ENCODE measurements at regions not wholly inside any gene's neighbourhood (a gene's known extent, or its start where the extent isn't known, plus 50 kb on each side); places are given as distances from the start of the nearest gene placed in this dataset.

DNA sequence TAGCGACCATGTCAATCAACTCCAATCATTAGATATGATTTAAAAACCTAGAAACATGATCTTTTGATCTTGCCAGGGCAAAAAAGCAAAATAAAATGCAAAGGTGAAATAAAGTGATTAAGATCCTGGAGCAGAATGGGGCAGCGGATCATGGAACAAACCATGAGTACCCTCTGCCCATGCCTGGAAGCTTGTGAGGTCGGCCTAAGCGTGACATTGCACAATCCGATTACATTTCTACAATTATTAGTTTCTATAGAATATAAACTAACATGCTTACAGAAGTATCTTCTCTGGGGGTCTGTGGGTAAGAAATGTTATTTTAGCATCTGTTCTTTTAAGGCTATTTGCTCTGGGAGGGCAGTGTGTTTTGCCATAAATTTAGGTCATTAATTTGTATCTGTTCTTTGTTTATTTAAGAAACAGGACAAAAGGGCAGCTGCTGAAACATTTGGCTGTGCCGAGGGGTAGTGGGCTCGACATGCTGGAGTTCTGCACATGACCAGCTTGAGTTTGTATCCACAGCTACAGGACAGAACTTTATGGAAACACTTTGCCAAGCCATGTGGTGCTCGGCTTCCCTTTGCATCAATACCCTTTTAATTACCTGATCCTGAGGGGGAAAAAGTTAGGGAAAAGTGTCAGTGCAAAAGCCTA lies 55.9 kb downstream of the ZBTB18 start:
- H3K4me3 Mint-ChIP-seq = no peak overlapping the region
- no peaks in the 10 kb centered on the region for H3K36me3 Mint-ChIP-seq (ENCODE audit: low read depth)
- H3K27me3 Mint-ChIP-seq = peaks cover 3% of the 10 kb centered on the region
- ATAC-seq (no peak), DNase-seq (no peak)
- intact Hi-C loops (cut with micrococcal nuclease) = no loop called here
- H3K27ac Mint-ChIP-seq = no peak overlapping the region
- no peaks in the 10 kb centered on the region for H3K9me3 Mint-ChIP-seq
- H3K4me1 Mint-ChIP-seq (ENCODE audit: low read depth) = no peaks in the 10 kb centered on the region
- TF ChIP-seq, protein P1, sequence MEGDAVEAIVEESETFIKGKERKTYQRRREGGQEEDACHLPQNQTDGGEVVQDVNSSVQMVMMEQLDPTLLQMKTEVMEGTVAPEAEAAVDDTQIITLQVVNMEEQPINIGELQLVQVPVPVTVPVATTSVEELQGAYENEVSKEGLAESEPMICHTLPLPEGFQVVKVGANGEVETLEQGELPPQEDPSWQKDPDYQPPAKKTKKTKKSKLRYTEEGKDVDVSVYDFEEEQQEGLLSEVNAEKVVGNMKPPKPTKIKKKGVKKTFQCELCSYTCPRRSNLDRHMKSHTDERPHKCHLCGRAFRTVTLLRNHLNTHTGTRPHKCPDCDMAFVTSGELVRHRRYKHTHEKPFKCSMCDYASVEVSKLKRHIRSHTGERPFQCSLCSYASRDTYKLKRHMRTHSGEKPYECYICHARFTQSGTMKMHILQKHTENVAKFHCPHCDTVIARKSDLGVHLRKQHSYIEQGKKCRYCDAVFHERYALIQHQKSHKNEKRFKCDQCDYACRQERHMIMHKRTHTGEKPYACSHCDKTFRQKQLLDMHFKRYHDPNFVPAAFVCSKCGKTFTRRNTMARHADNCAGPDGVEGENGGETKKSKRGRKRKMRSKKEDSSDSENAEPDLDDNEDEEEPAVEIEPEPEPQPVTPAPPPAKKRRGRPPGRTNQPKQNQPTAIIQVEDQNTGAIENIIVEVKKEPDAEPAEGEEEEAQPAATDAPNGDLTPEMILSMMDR (IDR thresholded peaks at IDR 0.05) = no peak
- POLR2A ChIA-PET = no interaction called here
- CTCF ChIA-PET = no interaction called here

- Mint-ChIP-seq H3K27me3 (peaks cover 1% of the 10 kb centered on the region), H3K27ac (no peak overlapping the region), H3K36me3 (ENCODE audit: low read depth) (no peaks in the 10 kb centered on the region), H3K4me1 (ENCODE audit: low read depth) (no peaks in the 10 kb centered on the region), H3K4me3 (no peak overlapping the region), H3K9me3 (no peaks in the 10 kb centered on the region)
- TF ChIP-seq, protein P1 (IDR thresholded peaks at IDR 0.05) = no peak
- ATAC-seq = no peak
- intact Hi-C loops (cut with micrococcal nuclease) = no loop called here
- no peak for DNase-seq
- ChIA-PET CTCF (interaction anchor here (1.1 kb wide), 1 partner anchor 9 kb away, joined by 4 read pairs; no protein-coding TSS in a partner anchor), POLR2A (no interaction called here)
Observed at GRCh38 chr1:244111027-244111426, 59.9 kb downstream of the ZBTB18 start.

DNA sequence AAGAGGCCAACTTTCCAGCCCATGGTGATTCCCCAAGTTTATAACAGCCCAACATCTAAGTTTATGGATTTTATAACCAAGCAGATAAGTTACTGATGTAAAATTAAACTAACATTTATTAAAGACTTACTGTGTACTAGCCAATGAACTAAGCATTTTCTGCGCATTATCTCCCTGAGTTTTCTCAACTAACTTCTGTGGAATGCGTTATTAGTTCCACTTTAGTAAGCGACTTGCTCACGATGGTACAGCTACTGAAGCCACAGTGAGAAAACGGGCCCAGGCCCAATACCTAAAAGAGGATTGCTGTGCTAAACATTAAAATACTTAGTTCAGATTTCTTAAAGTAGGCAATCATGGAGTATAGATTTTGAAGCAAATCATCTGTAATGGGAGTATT lies 61.0 kb downstream of the ZBTB18 start:
- CTCF ChIA-PET = no interaction called here
- POLR2A ChIA-PET = no interaction called here
- intact Hi-C loops (cut with micrococcal nuclease) = no loop called here

DNA sequence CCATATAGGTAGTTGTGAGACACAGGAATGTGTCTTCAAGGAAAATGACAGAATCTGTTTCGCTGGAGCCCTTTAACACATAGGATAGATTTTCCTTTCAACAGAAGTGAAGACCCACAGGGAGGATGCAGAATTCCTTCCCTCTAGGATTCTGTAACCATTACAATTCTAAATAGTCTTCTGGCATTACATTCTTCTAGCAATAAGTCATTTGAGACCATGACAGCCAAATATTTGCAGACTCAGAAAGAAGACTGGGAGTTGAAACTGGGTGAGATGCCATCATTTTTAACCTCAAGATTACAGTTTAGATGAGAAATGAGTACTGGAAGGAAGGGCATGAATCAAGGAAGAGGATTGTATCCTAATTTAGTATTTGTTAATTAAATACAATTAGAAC lies 61.6 kb downstream of the ZBTB18 start:
- Mint-ChIP-seq H3K27ac (no peak overlapping the region), H3K4me1 (ENCODE audit: low read depth) (no peaks in the 10 kb centered on the region), H3K27me3 (peaks cover 1% of the 10 kb centered on the region), H3K9me3 (no peaks in the 10 kb centered on the region), H3K36me3 (ENCODE audit: low read depth) (no peaks in the 10 kb centered on the region), H3K4me3 (no peak overlapping the region)
- DNase-seq (no peak), ATAC-seq (no peak)
- POLR2A ChIA-PET = no interaction called here
- CTCF ChIA-PET = no interaction called here
- TF ChIP-seq, protein P1 (IDR thresholded peaks at IDR 0.05) = no peak
- intact Hi-C loops (cut with micrococcal nuclease) = no loop called here

More for the DNA sequence above, 61.0 kb downstream of the ZBTB18 start:
- ATAC-seq (no peak), DNase-seq (no peak)
- no peak overlapping the region for H3K27ac Mint-ChIP-seq
- H3K36me3 Mint-ChIP-seq (ENCODE audit: low read depth) = no peaks in the 10 kb centered on the region
- H3K4me1 Mint-ChIP-seq (ENCODE audit: low read depth) = no peaks in the 10 kb centered on the region
- TF ChIP-seq, protein P1 (IDR thresholded peaks at IDR 0.05) = no peak
- peaks cover 1% of the 10 kb centered on the region for H3K27me3 Mint-ChIP-seq
- no peak overlapping the region for H3K4me3 Mint-ChIP-seq
- H3K9me3 Mint-ChIP-seq = no peaks in the 10 kb centered on the region

DNA sequence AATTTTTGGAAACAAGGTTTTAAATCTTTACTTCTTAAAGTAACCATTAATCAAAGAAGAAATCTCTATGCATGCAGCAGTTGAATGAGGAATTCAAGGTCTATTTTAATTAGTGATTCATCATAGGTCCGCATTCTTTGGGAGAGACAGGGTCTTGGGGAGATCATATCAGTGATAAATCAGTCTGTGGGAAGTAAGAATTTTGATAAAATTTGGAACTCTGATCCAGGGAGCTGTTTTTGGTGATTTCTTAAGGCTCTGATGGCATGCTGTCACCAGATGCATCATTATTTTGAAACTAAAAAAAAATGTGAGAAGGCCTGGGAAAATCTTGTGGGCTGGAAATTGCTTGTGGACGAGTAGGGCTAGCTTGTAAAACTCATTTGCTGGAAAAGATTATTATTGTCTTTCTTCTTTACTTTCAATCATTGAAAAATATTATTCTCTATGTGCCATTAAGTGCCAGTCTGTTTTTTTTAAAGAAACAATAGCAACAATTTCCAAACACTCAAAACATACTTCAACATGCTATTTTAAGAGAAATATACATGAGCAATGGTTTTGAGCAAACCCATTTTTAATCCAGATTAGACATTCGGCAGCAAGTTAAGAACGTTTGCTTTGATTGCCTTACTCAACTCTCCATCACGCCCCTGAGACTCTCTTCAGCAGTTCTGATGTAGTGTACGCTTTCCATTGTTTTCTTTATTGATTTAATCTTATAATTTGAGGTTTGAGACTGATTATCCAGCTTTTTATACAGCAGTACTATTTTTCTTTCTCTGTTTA lies 62.6 kb downstream of the ZBTB18 start:
- CTCF ChIA-PET = no interaction called here
- intact Hi-C loops (cut with micrococcal nuclease) = no loop called here
- TF ChIP-seq, protein P1 (IDR thresholded peaks at IDR 0.05) = no peak
- Mint-ChIP-seq H3K4me3 (no peak overlapping the region), H3K27ac (no peak overlapping the region), H3K36me3 (ENCODE audit: low read depth) (no peaks in the 10 kb centered on the region), H3K4me1 (ENCODE audit: low read depth) (no peaks in the 10 kb centered on the region), H3K27me3 (peaks cover 1% of the 10 kb centered on the region), H3K9me3 (no peaks in the 10 kb centered on the region)
- POLR2A ChIA-PET = no interaction called here
- ATAC-seq (no peak), DNase-seq (no peak)

Measured in activated CD8-positive, alpha-beta T cell treated with anti-CD3 and anti-CD28 coated beads for 36 hours (primary cell).